ENCODE measurements at regions not wholly inside any gene's neighbourhood (a gene's known extent, or its start where the extent isn't known, plus 50 kb on each side); places are given as distances from the start of the nearest gene placed in this dataset.

DNA sequence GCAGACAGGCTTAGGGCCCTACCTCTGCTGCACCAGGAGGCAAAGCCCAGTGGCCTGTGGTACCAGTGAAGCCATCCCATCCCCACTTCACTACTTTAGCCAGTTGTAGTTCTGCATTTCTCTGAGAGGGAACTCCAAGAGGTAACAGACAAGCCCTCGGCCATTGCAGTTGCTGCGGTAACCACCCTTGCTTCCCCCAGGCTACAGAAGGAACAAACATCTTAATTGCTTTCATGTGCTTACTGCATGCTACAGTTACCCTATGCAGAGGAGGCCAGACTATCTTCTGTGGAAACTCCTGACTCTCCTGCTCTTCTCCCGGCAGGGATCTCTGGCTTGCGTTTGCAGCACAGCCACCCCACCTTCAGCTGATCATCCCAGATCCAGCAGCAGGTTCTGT, 67.8 kb downstream of the SPIN4 start:
- TF ChIP-seq POLR2A (IDR thresholded peaks at IDR 0.05): no peak
- TF ChIP-seq, protein P1, sequence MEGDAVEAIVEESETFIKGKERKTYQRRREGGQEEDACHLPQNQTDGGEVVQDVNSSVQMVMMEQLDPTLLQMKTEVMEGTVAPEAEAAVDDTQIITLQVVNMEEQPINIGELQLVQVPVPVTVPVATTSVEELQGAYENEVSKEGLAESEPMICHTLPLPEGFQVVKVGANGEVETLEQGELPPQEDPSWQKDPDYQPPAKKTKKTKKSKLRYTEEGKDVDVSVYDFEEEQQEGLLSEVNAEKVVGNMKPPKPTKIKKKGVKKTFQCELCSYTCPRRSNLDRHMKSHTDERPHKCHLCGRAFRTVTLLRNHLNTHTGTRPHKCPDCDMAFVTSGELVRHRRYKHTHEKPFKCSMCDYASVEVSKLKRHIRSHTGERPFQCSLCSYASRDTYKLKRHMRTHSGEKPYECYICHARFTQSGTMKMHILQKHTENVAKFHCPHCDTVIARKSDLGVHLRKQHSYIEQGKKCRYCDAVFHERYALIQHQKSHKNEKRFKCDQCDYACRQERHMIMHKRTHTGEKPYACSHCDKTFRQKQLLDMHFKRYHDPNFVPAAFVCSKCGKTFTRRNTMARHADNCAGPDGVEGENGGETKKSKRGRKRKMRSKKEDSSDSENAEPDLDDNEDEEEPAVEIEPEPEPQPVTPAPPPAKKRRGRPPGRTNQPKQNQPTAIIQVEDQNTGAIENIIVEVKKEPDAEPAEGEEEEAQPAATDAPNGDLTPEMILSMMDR (IDR thresholded peaks at IDR 0.05): no peak

Data from Peyer's patch (tissue), 4 donors.